ENCODE measurements at regions not wholly inside any gene's neighbourhood (a gene's known extent, or its start where the extent isn't known, plus 50 kb on each side); places are given as distances from the start of the nearest gene placed in this dataset.

- no peak for TF ChIP-seq CTCF (IDR thresholded peaks at IDR 0.05; ENCODE audit: low read depth, low read length, missing control alignments)
- no peak for DNase-seq (ENCODE audit: low read depth)
- in situ Hi-C loops (cut with HindIII; ENCODE audit: low sequenced_read_pairs) = no loop called here
- H3K4me3 ChIP-seq (ENCODE audit: low read depth, low read length) = no peak overlapping the region
These were observed 335.4 kb downstream of the DHX15 start for GRCh38 chr4:24248674-24249630.

- in situ Hi-C loops (cut with HindIII; ENCODE audit: low sequenced_read_pairs) = no loop called here
These were observed 338.9 kb downstream of the DHX15 start for GRCh38 chr4:24245491-24245820.

GRCh38 chr4:24244663-24245490, 339.5 kb downstream of the DHX15 start:
- TF ChIP-seq CTCF (IDR thresholded peaks at IDR 0.05; ENCODE audit: low read depth, low read length, missing control alignments) = no peak
- in situ Hi-C loops (cut with HindIII; ENCODE audit: low sequenced_read_pairs) = no loop called here
- no peak for DNase-seq (ENCODE audit: low read depth)
- no peak overlapping the region for H3K4me3 ChIP-seq (ENCODE audit: low read depth, low read length)

More at GRCh38 chr4:24245491-24245820, 338.9 kb downstream of the DHX15 start:
- no peak for TF ChIP-seq CTCF (IDR thresholded peaks at IDR 0.05; ENCODE audit: low read depth, low read length, missing control alignments)
- DNase-seq (ENCODE audit: low read depth) = no peak
- H3K4me3 ChIP-seq (ENCODE audit: low read depth, low read length) = no peak overlapping the region

- H3K4me3 ChIP-seq (ENCODE audit: low read depth, low read length) = no peak overlapping the region
- in situ Hi-C loops (cut with HindIII; ENCODE audit: low sequenced_read_pairs) = no loop called here
- no peak for DNase-seq (ENCODE audit: low read depth)
- no peak for TF ChIP-seq CTCF (IDR thresholded peaks at IDR 0.05; ENCODE audit: low read depth, low read length, missing control alignments)
These were observed 340.7 kb downstream of the DHX15 start for GRCh38 chr4:24243641-24244040.

GRCh38 chr4:24241511-24241910, 342.8 kb downstream of the DHX15 start:
- no peak for TF ChIP-seq CTCF (IDR thresholded peaks at IDR 0.05; ENCODE audit: low read depth, low read length, missing control alignments)
- H3K4me3 ChIP-seq (ENCODE audit: low read depth, low read length) = no peak overlapping the region

GRCh38 chr4:24240655-24241054, 343.7 kb downstream of the DHX15 start:
- DNase-seq (ENCODE audit: low read depth) = no peak
- in situ Hi-C loops (cut with HindIII; ENCODE audit: low sequenced_read_pairs) = no loop called here
- H3K4me3 ChIP-seq (ENCODE audit: low read depth, low read length) = no peak overlapping the region
- no peak for TF ChIP-seq CTCF (IDR thresholded peaks at IDR 0.05; ENCODE audit: low read depth, low read length, missing control alignments)

More at GRCh38 chr4:24241511-24241910, 342.8 kb downstream of the DHX15 start:
- DNase-seq (ENCODE audit: low read depth) = no peak
- in situ Hi-C loops (cut with HindIII; ENCODE audit: low sequenced_read_pairs) = no loop called here
